GM12878 (cell line): ENCODE measurements at regions not wholly inside any gene's neighbourhood (a gene's known extent, or its start where the extent isn't known, plus 50 kb on each side); places are given as distances from the start of the nearest gene placed in this dataset.

Source experiments
- ATAC-seq: fragments of 200-7000 bp; cut with Tn5 transposase; 3 replicates; pipeline ENCODE4 v1.9.1; 2020; ENCODE audit warnings: mild to moderate bottlenecking, moderate library complexity
- BruUV-seq: library from RNA; stranded (reverse); fragments of 400-500 nt; replicated peaks from 2 replicates; lab custom pipeline; 2021; lab: Mats Ljungman, UMichigan
- CTCF ChIA-PET: fragments of 300-600 bp; sonication (Branson Sonifier 250); formaldehyde crosslinking; extraction: SDS; loops from one replicate; lab custom pipeline; 2021; ENCODE audit warnings: inconsistent platforms; lab: Yijun Ruan, JAX
- POLR2A ChIA-PET: fragments of 350-600 bp; formaldehyde crosslinking; extraction: SDS; loops from one replicate; lab custom pipeline; 2021; ENCODE audit warnings: inconsistent platforms; lab: Charles Lee
- RAD21 ChIA-PET: fragments of 300-600 bp; sonication (Branson Sonifier 250); formaldehyde crosslinking; loops from one replicate; lab custom pipeline; 2023; ENCODE audit warnings: antibody characterized with exemption; ENCODE audit not compliant: unreplicated experiment; lab: Charles Lee
- SMC1A ChIA-PET: fragments of 300-600 bp; sonication (Branson Sonifier 250); formaldehyde crosslinking; loops from one replicate; lab custom pipeline; 2023; ENCODE audit not compliant: unreplicated experiment, uncharacterized antibody; lab: Charles Lee
- DNase-seq: peaks from one replicate; pipeline ENCODE4 v3.0.0-alpha.2; 2011; ENCODE audit warnings: low read depth, low spot score
- FAIRE-seq: peaks from 3 replicates; lab custom pipeline; 2011; peaks lifted over from hg19 to GRCh38; lab: Jason Lieb, UNC
- H2AFZ ChIP-seq: 2 replicates; pipeline ENCODE4 v1.6.0; 2011; ENCODE audit warnings: low read depth, low read length, control low read depth; ENCODE audit not compliant: control insufficient read depth
- H3K27ac ChIP-seq: 2 replicates; pipeline ENCODE4 v1.5.1; 2011; ENCODE audit warnings: control low read depth; ENCODE audit not compliant: control insufficient read depth, insufficient read depth
- H3K27me3 ChIP-seq, 2 experiments: replicated peaks in 1 of 2; 2 replicates each; pipeline versions ENCODE4 v1.6.0 to v1.6.1; 2011; ENCODE audit warnings: low read length in 1 of 2; ENCODE audit not compliant: control insufficient read depth in 2 of 2, insufficient read depth in 2 of 2
- H3K36me3 ChIP-seq, 2 experiments: 2 replicates each; pipeline ENCODE4 v1.5.1; 2011; ENCODE audit warnings: low read length in 1 of 2; ENCODE audit not compliant: control insufficient read depth in 2 of 2, insufficient read depth in 2 of 2
- H3K4me1 ChIP-seq: 2 replicates; pipeline ENCODE4 v1.6.1; 2011; ENCODE audit warnings: mild to moderate bottlenecking, low read length, moderate library complexity, mixed read lengths; ENCODE audit not compliant: control insufficient read depth, insufficient read depth
- H3K4me2 ChIP-seq: 2 replicates; pipeline ENCODE4 v1.6.0; 2011; ENCODE audit warnings: control low read depth; ENCODE audit not compliant: control insufficient read depth, insufficient read depth
- H3K4me3 ChIP-seq: fragments of 200-600 bp; sonication (generic); 2 replicates; pipeline ENCODE4 v1.5.1; 2016
- H3K79me2 ChIP-seq: 2 replicates; pipeline ENCODE4 v1.6.0; 2011; ENCODE audit warnings: low read length; ENCODE audit not compliant: control insufficient read depth, insufficient read depth
- H3K9ac ChIP-seq: 2 replicates; pipeline ENCODE4 v1.8.0; 2011; ENCODE audit warnings: low read length, control low read depth, mixed read lengths; ENCODE audit not compliant: control insufficient read depth, insufficient read depth
- H3K9me3 ChIP-seq: replicated peaks from 3 replicates; pipeline ENCODE4 v1.5.1; 2011; ENCODE audit warnings: mild to moderate bottlenecking, low read length; ENCODE audit not compliant: control insufficient read depth, insufficient read depth
- H4K20me1 ChIP-seq: 2 replicates; pipeline ENCODE4 v1.6.0; 2011; ENCODE audit not compliant: control insufficient read depth, insufficient read depth
- CHD1 ChIP-seq: IDR thresholded peaks from 2 replicates; pipeline ENCODE4 v1.6.1; 2012; ENCODE audit warnings: low read depth, low read length, improper control_type of control experiment
- SUZ12 ChIP-seq: fragments of 200-600 bp; sonication (generic); IDR thresholded peaks from one replicate; pipeline ENCODE4 v1.6.1; 2018; ENCODE audit warnings: antibody characterized with exemption, mild to moderate bottlenecking; ENCODE audit not compliant: unreplicated experiment
- WRNIP1 ChIP-seq: IDR thresholded peaks from 2 replicates; pipeline ENCODE4 v1.6.1; 2011; ENCODE audit warnings: low read depth, low read length, improper control_type of control experiment, borderline replicate concordance
- WGBS: methylation state at CpG from one replicate; pipeline ENCODE4 v1.1.6; 2016; ENCODE audit warnings: low lambda C conversion rate; ENCODE audit not compliant: insufficient replicate concordance, insufficient coverage; ENCODE audit errors: missing lambda C conversion rate; 5-methylcytosine and 5-hydroxymethylcytosine counted together
- in situ Hi-C: fragments of 300-500 bp; cut with MboI; formaldehyde crosslinking; loops from 9 replicates; pipeline ENCODE4 v1.14.3; 2018; ENCODE audit warnings: mixed read lengths
- intact Hi-C: fragments of 100-400 bp; cut with micrococcal nuclease; formaldehyde crosslinking; loops from one replicate; pipeline ENCODE4 v1.14.2; 2022; ENCODE audit not compliant: unreplicated experiment
- TF ChIP-seq, protein P1 (sequence below): IDR thresholded peaks from 2 replicates; pipeline ENCODE4 v1.6.1; 2012; ENCODE audit warnings: improper control_type of control experiment, low read depth, low read length; ENCODE audit not compliant: insufficient replicate concordance

DNA sequence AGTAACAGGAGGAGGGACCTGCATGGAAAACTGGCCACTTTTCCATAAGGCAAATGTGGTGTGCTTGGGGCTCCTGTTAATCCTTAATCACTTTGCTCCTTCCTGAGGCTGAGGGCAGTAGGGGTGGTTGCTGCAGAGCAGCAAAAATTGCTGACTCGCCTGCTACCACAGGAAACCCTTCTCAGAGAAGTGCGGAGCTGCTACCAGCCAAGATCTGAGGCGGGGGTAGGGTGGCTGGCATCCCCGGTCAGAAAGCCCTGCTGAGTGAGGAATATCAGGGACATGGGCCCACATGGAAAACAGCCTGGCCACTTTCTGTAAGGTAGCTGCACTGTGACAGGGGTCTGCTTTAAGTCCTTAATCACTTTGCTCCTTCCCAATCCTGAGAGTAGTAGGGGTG lies 192.4 kb upstream of the GHR start:
- Histone ChIP-seq H3K4me1 (no peaks in the 10 kb centered on the region), H3K36me3 (no peaks in the 10 kb centered on the region), H3K9me3 (no peaks in the 10 kb centered on the region), H3K27ac (no peak overlapping the region), H3K27me3 (no peaks in the 10 kb centered on the region), H3K9ac (no peak overlapping the region), H3K4me2 (no peak overlapping the region), H3K79me2 (no peaks in the 10 kb centered on the region), H2AFZ (no peak overlapping the region), H4K20me1 (no peaks in the 10 kb centered on the region), H3K4me3 (no peak overlapping the region)
- TF ChIP-seq, protein P1, sequence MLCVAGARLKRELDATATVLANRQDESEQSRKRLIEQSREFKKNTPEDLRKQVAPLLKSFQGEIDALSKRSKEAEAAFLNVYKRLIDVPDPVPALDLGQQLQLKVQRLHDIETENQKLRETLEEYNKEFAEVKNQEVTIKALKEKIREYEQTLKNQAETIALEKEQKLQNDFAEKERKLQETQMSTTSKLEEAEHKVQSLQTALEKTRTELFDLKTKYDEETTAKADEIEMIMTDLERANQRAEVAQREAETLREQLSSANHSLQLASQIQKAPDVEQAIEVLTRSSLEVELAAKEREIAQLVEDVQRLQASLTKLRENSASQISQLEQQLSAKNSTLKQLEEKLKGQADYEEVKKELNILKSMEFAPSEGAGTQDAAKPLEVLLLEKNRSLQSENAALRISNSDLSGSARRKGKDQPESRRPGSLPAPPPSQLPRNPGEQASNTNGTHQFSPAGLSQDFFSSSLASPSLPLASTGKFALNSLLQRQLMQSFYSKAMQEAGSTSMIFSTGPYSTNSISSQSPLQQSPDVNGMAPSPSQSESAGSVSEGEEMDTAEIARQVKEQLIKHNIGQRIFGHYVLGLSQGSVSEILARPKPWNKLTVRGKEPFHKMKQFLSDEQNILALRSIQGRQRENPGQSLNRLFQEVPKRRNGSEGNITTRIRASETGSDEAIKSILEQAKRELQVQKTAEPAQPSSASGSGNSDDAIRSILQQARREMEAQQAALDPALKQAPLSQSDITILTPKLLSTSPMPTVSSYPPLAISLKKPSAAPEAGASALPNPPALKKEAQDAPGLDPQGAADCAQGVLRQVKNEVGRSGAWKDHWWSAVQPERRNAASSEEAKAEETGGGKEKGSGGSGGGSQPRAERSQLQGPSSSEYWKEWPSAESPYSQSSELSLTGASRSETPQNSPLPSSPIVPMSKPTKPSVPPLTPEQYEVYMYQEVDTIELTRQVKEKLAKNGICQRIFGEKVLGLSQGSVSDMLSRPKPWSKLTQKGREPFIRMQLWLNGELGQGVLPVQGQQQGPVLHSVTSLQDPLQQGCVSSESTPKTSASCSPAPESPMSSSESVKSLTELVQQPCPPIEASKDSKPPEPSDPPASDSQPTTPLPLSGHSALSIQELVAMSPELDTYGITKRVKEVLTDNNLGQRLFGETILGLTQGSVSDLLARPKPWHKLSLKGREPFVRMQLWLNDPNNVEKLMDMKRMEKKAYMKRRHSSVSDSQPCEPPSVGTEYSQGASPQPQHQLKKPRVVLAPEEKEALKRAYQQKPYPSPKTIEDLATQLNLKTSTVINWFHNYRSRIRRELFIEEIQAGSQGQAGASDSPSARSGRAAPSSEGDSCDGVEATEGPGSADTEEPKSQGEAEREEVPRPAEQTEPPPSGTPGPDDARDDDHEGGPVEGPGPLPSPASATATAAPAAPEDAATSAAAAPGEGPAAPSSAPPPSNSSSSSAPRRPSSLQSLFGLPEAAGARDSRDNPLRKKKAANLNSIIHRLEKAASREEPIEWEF: no peak
- TF ChIP-seq SUZ12 (no peak), CHD1 (no peak), WRNIP1 (no peak)
- no peak for ATAC-seq
- FAIRE-seq: no peak
- intact Hi-C loops: no loop called here
- 12% methylated on average over 4 of the region's 4 CpGs for WGBS
- ChIA-PET RAD21 (no interaction called here), POLR2A (no interaction called here), CTCF (no interaction called here), SMC1A (interaction anchor here (0.8 kb wide), 1 partner anchor 176 kb away, joined by 3 read pairs; no protein-coding TSS in a partner anchor)
- in situ Hi-C loops: no loop called here
- no peak for DNase-seq
- no TSS peak for BruUV-seq
